ENCODE measurements at regions not wholly inside any gene's neighbourhood (a gene's known extent, or its start where the extent isn't known, plus 50 kb on each side); places are given as distances from the start of the nearest gene placed in this dataset.
"Not testable (repeated sequence)": the region's sequence is repeated elsewhere in the genome, so short reads cannot be mapped to it uniquely, and the experiment has no call there.

DNA sequence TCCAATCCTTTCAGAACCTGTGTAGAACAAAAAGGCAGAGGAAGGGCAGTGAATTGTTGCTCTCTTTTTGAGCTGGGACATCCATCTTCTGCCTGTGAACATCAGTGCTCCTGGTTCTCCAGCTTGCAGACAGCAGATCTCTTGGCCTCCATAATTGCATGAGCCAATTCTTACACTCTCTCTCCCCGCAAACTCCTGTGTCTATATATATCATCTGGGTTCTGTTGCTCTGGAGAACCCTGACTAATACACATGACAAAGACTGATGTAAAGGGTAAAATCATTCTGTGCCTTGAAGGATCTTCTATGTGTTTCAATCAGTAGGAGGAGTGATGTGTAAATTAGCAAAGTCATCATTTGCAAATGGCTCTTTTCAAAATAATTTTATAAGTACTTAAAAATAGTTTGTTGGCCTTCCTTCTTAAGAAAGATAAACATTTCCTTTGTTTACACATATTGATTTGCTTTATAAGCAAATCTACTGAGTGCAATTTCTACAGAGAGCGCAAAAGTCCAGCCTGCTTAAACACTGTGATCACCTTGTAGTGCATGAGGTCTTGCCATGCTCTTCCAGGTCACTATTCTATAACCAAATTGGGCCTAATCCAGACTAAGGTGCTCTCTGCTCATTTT, 154.9 kb upstream of the ANKRD28 start:
- no peak for DNase-seq

DNA sequence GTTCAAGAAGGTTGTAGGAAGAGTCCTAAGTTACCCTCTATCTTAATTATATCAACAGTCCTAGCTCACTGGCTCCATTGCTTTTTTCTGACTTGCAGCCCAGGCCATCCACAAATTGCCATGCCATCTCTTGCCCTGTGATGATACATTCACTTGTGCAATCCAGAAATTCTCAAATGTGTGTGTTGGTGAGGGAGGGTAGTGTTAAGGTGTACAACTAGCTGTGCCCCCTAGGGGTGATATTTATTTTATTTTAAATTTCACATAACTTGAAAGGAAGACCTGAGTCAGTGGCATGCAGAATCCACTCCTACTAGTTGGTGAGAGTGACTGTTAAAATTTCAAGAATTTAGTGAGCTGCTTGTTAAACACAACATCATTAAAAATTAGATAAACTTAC, 156.1 kb upstream of the ANKRD28 start:
- no peak for DNase-seq

DNA sequence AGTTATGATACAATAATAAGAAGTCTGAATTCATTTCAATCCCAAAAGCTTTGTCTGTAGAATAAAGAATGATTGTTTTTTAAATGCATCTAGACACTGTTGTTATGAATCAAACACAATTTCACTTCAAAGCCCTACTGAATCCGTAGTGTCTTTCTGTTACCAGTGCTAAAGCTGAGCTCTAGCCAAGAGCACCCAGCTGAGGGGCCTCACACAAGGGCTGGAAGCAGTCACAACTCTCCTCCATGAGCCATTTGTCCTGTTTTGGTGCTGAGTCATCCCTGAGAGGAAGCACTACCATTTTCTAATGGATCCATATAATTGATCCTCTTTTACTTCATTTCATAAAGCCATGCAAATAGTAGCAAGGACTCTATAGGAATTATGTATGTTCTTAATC, 158.2 kb upstream of the ANKRD28 start:
- DNase-seq, result no peak

DNA sequence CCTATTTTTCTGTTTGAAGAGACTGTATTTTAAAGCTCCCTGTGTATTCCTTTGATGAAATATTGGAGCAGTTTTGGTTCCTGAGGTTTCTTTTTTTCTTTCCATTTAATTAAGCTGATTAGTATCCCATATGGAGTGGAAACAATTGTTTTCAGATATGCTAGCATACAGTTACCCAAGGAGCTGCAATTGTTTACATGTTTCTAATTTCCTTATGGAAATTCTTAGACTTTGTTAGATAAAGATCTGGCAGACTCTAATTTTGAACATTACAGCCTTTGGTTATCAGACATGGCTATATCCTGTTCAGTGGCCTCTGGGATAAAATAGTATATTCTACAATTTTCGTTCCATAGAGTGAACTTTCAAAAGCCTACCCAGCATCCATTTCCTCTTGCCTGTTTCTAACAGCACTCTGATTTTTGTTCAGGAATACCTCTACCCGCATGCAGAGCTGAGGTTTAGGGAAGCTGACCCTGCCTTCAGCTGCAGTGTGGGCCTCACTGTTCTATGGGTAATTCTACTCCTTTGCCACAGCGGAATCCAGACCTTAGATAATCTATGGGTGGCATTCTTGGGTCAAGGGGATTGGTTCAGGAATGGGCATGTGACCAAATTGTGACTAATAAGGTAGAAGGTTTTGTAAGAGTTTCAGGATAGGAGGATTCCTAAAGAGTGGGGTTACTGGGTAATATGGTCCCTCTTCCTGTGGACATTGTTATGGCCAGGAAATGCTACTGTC, 161.1 kb upstream of the ANKRD28 start:
- DNase-seq, result no peak

DNA sequence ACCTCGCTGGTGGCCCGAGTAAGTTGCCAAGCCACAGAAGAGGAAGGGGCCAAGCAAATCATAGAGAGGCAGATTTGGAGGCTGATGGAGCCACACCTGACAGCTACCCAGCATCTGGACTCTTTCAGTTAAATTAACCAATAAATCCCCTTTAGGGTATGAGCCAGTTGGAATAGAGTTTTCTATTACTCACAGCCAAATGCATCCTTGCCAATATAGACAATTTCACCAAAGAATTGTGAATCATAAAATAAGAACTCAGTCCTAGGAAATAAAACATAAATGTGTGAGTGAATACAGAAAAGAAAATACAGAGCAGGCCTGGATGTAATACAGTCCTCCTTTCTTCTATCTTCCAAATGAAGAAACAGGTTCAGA, 161.6 kb upstream of the ANKRD28 start:
- no peak for DNase-seq

DNA sequence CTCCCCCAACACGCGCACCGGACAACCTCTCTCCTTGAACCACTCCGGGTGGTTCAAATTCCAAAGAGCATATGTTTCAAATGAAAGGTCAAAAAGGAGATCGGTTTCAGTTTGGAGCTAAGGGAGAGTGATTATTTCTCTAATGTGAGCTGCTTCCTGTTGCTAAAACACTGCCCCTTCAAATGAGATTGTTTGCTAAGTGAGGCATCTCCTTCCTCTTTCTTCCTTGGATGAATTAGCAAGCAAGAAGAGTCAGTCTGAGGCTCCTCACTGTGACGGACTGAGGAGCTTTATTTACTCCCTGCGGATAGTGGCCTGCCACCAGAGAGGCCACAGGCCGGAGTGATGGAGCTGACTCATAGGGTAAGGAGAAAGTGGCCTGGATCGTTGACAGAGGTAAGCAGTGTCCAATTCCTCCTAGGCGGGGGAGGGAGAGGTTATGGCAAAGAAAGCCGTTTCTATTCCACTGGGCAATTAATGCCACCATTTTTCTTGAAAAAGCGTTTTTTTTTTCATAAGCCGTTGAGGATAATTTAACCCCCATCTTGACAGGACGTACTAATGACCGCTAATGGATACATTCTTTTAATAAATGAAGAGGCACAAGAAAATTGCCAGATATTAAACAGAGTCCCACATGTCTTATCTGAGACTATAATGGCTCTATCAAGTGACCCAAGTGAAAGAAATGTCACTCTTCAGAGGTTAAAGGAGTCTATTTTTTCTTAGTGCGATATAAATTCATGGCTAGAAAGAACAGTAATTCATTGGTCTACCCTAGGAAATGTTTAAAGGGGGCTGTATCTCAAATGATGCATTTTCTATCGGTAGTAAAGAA, 167.0 kb upstream of the ANKRD28 start:
- no peak for DNase-seq

DNA sequence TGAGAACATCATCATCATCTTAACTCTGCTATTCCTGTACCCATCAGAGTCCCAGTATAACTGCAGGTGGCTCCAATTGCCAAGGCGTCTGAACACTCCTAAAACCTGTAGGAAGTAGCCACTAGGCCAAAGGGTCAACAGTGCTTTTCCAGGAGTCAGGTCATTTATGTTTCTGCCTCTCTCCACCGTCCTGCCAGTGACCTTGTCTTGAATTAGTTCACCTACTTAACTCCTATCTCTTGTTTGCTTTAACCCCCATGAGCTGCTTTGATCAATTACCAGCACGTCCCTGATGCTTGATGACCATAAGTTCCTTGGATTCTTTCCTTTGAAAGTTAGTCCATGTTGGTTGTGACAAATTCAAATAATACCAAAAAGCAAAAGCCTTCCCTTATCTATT, 169.8 kb upstream of the ANKRD28 start:
- no peak for DNase-seq

DNA sequence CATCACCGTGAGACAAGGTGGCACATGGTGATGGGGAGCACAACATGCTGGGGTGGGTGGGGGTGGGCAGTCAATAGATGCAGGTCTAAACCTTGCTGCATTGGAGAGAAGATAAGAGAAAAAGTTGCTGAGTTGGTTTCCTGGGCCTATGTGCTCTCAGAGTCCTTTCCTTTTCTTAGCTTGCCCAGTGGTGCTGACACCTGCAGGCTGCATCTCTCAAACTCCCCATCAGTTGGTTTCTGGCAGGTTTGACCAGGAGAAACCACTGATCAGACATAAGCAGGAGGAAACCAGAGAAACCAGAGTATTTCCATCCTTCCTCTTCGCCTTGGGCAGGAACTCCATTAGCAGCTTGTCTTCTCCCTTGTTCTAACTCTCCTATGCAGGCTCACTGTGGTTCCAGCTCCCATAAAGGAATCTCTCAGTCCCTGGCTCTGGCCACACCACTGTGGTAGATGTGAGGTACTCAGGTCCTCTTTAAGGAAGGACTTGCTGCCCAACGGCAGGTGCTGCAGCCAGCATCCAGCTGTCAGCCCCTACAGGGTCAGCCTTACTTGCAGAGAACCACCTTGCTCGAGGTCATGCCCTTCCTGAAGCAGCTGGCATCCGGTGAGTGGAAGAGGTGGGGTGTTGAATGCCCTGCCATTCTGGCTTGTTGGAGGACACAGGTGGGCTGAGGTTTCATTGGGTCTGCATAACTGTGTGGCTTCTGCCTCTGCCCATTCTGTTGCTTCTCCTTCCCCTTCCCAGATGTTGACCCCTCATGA, 172.3 kb upstream of the ANKRD28 start:
- no peak for DNase-seq

DNA sequence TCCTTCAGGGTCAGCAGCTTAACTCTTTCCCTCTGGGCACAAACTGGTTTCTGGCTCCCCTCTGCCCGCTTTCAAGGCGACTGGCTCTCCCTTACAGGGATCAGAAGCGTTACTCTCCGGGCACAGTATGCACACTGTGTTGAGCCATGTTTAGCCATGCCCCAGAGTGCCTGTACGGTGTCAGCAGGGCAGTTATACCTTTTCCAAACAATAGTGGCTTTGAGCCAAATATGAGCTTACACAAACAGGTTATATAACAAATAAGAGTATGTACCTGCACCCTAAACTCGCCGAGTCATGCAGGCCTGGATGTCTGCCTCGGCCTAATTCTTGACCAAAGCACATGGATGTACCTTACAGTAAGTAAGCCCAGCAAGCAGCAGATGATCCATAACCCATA, 175.6 kb upstream of the ANKRD28 start:
- DNase-seq, result no peak

DNA sequence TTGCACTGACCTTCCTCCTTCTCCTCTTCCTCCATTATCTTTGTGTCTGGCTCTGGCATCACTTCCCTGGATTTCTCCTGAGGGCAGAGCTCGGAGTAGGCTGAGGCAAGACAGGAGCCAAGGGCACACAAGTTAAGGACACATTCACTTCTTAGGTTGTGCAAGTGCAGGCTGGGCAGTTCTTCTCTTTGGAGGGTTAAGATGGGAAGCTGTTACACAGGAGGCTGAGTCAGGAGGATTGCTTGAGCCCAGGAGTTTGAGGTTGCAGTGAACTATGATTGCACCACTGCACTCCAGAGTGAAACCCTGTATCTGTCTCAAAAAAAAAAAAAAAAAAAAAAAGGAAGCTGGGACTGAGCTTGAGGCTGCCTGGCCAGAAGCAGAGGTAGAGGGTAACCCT, 176.2 kb upstream of the ANKRD28 start:
- DNase-seq, result no peak

DNA sequence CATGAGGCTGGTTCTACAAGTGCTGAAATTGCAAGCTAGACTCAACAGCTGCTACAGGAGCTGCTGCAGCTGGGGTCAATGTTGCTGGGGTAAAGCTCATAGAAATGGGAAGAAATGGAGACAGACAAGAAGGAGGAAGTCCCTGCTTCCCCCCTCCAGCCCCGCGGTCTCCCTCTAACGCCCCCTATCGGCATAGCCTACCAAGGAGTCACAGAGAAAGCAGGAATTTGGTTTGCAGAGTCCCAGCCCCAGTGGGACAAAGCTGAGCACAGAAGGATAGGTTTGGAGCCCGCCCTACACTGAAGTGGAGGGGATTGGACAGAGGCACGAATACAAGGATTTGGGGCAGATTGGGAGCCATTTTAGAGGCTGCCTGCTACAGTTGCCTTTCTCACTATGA, 176.9 kb upstream of the ANKRD28 start:
- DNase-seq, result no peak

DNA sequence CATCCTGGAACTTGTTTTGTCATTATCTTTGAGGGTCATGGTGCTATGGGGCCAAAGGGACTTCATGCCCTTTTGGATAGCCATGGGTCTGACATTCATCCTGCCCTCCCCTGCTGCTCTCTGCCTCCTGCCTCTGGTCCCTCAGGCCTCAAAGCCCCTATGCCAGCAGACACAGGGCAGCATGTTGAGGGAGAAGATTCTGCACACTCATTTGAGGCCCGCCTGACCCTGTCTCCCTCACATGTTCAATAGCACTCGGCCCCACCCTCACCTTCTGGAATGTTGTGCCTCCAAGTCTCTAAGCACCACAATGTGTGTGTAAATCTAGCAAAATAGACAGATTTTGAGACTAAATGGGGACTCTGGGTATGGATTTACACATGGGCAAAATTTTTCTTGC, 178.7 kb upstream of the ANKRD28 start:
- no peak for DNase-seq

DNA sequence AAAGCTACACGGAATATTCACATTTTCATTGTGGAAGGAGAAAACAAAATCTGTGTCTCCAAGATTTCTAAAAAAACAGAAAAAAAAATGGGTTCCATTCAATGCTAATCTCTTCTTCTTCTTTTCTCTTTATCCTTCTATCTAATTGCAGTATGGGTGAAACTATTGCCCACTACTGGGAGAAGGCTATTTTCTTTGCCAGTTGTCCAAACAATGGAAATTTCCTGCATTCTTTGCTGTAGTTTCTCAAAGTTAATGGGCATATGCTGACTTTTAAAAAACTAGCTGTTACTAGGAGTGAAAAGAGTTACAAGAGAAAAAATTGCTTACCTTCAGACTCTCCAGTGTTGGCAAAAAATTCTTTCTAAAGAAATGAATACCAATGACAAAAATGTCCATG, 179.3 kb upstream of the ANKRD28 start:
- DNase-seq, result no peak

DNA sequence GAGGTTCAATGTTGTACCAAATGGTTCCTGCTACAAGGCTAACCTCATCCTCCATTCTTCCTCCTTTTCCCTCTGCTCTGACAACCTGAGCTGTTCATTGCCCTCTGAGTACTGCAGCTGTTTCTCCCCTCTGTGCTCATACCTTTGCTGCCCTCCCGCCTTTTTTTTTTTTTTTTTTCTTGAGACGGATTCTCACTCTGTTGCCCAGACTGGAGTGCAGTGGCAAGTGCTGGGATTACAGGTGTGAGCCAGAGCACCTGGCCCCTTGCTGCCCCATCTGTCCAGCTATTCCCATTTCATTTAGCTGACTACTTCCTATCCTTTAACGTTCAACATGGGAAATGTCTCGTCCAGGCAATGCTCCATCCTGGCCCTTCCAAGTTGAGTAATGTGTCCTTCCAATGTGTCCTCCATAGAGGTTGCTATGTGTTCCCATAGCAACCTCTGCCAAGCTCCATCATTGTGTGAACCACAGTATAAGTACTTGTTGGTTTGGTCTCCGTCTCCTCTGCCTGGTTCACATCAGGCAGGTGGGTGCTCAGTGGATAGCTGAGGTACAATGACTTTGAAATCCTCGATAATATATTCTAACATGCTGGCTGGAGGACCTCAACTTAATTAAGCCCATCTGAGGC, 179.9 kb upstream of the ANKRD28 start:
- DNase-seq, result no peak

DNA sequence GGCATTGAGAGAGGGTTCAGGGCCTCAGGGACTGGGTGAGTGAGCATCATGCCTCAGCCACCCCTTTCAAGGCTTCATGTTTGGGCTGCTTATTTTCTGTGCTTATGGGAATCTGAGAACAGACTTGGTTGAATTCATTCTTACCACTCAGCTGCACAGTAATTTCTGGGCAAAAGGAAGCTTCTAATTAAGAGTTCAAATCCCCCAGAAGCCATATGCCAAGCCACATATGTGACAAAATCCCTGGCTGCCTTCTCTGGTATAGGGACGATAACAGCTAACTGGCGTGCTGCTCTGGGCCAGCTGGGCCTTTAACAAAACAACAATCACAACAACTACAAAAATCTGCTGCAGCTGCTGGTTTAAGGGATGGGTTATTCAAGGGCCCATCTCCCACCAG, 181.0 kb upstream of the ANKRD28 start:
- DNase-seq, result no peak

DNA sequence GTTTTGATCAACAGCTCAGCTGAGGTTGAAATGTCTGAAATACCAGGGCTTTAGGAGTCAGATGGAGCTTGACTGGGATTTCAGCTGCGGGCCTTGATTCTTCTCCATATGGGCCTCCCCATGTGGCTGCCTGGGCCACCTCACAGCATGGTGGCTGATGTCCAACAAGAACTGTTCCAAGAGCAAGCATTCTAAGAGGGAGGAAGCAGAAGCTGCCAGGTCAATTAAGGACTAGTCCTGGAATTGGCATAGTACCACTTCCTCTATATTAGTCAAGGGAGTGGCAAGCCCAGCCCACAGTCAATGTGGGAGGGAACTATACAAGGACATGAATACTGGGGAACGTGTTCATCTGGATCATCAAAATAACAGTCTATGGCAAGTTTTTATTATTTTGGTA, 181.7 kb upstream of the ANKRD28 start:
- DNase-seq, result no peak

DNA sequence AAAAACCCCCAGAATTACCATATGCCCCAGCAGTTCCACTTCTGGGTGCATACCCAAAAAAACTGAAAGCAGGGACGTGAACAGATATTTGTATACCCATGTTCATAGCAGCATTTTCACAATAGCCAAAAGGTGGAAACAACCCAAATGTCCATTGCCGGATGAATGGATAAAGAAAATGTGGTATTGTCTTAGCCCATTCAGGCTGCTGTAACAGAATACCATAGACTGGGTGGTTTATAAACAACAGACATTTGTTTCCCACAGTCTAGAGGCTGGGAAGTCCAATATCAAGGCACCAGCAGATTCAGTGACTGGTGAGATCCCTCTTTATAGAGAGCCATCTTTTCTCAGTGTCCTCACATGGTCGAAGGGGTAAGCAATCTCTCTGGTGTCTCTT, 182.1 kb upstream of the ANKRD28 start:
- no peak for DNase-seq

DNA sequence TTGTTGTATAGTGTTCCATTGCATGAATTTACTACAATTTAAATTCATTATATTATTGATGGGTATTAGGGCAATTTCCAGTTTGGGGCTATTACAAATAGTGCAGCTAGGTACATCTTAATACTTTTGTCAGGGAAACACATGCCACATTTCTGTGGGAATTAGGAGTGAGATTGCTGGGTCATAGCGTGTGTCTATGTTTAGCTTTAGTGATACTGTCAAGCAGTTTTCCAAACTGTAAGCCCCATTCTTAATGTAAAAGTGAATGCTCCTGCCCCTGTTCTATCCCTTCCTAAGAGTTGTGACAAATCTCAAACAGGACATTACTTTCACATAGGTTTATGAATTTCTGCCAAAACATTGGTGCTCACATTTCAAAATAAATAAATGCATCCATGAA, 184.5 kb upstream of the ANKRD28 start:
- no peak for DNase-seq

DNA sequence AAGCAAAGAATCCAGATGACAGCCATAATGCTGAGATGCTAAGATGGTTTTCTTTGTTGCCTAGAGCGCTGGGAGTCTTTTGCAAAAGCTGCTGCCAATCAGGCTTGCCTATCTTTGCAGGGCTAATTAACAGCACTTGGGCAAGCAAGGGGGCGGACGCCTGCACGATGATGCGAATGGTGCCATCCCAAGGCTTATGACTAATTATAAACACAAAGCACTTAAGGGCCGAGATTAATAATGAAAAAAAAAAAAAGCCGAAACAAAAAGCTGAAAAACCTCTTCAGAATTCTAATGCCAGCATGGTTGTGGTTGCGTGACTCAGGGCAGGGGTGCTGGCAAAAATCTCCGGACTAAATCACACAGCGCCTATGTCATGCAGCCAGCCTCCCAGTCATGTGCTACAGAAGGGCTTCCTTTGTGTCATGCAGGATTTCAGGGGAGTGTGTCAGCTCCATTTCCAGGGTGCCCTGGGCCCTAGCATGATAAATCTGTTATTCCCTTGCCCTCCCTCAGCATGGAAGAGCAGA, 185.0 kb upstream of the ANKRD28 start:
- DNase-seq, result no peak

DNA sequence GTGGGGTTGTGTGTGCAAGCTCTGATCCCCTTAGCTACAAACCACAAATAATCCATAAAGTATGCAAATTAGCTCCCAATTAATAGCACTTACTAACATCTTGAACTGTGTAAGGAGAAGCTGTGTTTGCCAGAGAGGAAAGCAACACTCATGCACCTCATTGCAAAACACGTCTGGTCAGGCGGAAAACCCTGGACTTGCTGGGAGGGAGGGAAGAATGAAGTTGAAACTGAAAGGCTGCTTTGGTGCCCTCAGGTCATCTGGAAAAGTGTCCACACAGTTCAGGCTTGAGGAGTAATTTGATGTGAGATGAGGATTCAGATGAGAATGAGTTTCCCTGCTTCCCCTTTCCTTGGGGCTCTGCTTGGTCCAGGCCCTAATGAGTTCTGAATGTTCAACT, 185.5 kb upstream of the ANKRD28 start:
- no peak for DNase-seq

DNA sequence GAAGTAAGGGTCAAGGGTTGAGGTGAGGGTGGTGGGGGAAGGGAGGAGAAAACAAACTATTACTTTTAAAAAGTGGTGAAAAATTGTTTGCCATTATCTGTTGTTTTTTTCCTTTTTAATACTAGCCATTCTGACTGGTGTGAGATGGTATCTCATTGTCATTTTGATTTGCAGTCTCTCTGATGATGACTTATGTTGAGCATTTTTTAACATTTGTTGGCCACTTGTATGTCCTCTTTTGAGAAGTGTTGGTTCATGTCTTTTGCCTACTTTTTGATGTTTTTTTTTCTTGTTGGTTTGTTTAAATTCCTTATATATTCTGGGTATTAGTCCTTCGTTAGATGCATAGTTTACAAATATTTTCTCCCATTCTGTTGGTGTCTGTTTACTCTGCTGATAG, 185.9 kb upstream of the ANKRD28 start:
- no peak for DNase-seq

DNA sequence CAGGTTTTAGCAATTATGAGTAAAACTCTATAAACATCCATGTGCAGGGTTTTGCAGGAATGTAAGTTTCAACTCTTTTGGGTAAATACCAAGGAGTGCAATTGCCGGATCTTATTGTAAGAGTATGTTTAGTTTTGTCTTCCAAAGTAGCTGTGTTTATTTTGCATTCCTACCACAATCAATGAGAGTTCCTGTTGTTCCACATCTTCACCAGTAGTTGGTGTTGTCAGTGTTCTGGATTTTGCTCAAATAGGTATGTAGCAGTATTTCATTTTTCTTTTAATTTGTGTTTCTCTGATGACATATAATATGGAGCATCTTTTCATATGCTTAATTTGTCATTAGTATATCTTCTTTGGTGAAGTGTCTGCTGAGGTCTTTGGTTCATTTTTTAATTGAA, 185.1 kb upstream of the GALNT15 start:
- DNase-seq, result no peak

DNA sequence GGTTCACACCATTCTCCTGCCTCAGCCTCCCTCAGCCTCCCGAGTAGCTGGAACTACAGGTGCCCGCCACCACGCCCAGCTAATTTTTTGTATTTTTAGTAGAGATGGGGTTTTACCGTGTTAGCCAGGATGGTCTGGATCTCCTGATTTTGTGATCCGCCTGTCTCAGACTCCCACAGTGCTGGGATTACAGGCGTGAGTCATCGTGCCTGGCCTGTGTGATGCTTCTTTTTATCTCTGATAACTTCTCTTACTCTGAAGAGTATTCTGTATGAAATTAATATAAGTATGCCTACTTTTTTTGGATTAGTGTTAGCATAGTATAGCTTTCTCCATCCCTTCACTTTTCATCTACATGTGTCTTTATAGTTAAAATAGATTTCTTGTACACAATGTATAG, 180.8 kb upstream of the GALNT15 start:
- not testable (repeated sequence) for DNase-seq

Data from stimulated activated CD4-positive, alpha-beta T cell treated with anti-CD3 and anti-CD28 coated beads, Interleukin-4, amount 100 ng/mL, for 1 hour (primary cell).